ENCODE measurements at regions not wholly inside any gene's neighbourhood (a gene's known extent, or its start where the extent isn't known, plus 50 kb on each side); places are given as distances from the start of the nearest gene placed in this dataset.

DNA sequence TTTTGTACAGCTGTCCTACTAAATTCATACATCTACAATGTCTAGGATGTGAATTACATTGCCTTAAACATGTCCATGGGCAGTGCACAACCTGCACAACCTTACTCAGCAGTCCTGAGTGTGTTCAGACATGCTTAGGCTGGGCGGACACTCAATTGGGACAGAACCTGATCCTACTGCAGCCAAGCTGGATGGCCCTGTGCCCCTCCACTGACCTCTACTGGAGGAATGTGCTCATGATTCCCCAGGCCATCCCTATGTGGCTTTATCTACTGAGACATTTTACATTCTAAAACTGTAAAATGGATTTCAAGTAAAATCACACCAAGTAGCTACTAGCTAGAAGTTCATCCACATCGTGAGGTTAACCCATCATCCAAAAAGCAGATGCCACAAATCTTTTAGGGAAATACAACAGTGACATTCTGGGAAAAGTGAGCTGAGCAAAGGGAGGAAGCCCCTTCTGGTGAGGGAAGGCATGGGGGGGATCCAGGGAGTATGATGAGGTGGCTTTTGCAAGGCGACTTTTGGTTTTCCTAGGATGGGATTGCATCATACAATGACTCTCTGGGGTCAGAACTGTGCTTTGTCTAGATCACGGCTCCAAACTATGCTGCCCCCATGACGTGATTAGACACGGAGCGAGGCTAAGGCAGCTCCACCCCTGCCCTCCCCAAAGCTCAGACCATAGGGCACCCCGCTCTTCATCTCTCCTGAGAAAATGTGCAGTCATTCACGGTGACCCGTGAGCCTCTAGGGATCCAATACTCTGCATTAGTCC, 911.7 kb upstream of the TMEM132C start:
- no peak for DNase-seq (ENCODE audit: low read depth)

DNA sequence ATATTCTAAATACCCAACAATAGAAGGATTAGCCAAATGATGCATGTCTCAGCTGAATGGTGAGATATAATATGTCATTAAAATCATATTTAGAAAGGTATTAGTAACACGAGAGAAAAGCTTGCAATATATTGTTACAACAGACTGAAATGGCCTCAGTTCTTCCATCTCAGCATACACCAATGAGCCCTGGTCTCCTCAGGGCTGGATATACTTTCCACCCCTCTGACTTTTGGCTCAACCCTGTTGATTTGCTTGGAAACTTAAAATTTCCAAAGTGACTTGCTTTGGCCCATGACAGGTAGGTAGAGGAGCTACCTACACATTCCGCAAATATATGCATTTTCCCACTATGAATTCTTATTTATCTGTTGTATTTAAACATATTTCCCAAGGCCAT, 908.1 kb upstream of the TMEM132C start:
- no peak for DNase-seq (ENCODE audit: low read depth)

DNA sequence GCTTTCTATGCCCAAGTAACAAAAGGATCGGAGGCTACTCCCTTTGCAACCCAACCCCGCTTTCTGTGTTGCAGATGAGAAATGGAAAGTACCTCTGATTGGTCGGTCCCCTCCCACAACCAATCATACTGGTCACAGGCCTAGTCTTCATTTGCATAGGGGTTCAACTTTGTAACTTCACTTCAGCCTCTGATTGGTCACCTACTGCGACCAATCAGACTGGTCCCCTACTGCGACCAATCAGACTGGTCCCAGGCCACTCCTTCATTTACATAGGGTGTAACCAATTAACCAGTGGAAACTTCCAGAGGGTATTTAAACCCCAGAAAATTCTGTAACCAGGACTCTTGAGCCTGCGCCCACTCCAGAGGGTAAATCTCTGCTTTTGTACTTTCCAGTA, 906.4 kb upstream of the TMEM132C start:
- DNase-seq (ENCODE audit: low read depth), result no peak

DNA sequence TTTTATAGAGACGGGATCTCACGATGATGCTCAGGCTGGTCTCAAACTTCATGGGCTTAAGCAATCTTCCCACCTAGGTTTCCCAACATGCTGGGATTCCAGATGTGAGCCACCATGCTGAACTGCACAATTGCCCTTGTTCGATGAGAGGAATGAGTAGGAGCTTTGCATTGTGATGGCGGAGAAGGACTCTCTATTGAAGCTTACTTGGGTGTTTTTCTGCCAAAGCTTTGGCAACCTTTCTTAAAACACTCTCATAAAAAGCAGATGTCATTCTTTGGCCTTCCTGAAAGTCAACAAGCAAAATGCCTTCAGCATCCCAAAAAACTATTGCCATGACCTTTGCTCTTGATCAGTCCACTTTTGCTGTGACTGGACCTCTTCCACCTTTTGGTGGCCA, 904.8 kb upstream of the TMEM132C start:
- no peak for DNase-seq (ENCODE audit: low read depth)

DNA sequence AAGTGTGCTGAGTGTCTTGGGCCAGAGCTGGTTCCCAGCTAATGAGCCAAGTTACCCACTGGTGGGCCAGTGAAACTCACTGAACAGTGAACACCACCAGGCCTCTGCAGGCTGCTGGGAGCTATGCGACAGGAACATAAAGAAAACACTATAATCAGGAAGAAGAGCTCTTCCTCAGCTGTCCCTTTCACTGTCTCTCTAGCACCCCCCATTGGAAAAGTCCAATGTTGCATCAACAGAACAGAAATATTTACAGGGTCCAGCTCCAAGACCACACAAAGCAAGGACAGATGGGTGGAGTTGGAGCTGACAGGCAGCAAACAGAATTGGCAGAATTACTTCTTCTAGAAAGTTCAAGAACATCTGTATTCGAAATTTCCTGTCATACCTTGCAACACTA, 903.6 kb upstream of the TMEM132C start:
- DNase-seq (ENCODE audit: low read depth), result peak; percentile 6

DNA sequence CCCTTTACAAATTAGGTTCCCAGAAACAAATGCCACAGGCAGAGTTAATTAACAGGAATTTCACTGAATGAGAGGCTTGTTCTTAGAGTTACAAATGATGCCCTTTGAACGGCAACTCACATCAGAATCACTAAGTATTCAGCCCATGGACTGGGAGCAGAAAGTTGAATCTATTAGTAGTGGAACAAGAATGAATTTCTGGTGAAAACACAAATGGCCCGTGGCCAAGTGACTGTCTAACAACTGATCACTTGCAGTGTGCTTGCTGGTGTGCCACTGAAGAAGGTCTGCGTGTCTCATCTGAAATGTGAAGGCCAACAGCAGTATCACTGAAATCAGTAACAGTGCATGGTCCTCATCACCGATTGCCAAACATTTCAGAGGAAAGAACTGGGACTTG, 893.4 kb upstream of the TMEM132C start:
- no peak for DNase-seq (ENCODE audit: low read depth)

DNA sequence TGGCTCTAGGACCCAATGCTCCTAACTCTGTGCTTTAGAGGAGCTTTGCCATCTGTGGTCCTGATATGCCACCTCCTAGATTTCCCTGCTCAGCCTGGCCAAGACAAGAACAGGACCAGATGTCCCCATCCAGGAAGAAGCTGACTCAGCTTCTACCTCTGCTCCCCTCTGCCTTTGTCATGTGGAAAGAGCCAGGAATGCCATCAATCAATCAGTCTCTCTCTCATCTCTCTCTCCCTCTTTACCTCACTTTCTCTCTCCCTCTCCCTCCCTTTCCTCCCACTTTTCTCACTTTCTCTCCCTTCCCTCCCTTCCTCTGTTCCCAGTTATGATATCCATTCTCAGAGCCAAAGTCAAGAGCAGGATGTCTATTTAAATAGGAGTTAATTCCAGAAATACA, 892.5 kb upstream of the TMEM132C start:
- DNase-seq (ENCODE audit: low read depth), result no peak

DNA sequence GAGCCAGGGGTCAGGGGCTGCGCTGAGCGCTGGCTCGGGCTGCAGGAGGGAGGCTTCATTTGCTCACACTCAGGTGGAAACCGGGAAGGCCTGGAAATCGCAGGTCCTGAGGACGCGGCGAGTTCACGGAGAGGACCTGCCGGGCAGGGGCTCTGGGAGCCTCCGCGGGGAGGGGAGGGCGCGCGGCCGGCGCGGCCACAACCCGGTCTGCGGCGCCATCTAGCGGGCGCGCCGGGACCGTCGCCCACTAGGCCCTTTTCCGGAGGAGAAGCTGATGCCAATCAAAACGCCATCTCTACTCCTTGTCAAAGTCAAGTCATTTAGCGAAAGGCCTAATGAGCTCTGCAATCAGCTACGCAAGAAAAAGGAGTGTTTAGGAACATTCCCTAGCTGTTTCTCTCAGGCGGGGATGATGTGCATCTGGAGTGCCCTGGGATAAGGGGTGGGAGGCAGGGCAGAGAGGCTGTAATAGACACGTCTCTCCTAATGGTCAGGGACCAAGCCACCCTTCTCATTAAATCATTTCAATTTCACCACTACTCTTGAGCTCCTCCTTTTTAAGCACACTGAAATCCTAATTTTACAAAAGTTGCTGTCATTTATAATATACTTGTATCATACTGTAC, 885.8 kb upstream of the TMEM132C start:
- peak; percentile 16 for DNase-seq (ENCODE audit: low read depth)

DNA sequence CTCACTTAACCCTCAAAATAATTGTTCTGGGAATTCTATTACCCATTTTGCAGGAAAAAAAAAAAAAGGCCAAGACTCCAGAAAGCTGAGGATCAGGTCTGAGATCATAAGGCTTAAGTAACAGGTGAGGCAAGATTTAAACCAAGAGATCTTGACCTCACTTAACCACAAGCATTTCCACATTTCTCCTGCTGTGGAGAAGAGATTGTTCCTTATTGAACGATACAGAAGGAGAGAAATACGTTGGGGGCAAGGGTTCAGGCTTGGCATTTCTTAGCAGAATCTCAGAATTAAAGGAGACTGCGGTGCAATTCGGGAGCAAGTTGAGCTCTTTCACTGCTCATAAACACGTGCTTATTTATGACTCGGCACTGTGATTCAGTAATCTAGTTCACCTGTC, 885.3 kb upstream of the TMEM132C start:
- DNase-seq (ENCODE audit: low read depth), result peak; percentile 32

DNA sequence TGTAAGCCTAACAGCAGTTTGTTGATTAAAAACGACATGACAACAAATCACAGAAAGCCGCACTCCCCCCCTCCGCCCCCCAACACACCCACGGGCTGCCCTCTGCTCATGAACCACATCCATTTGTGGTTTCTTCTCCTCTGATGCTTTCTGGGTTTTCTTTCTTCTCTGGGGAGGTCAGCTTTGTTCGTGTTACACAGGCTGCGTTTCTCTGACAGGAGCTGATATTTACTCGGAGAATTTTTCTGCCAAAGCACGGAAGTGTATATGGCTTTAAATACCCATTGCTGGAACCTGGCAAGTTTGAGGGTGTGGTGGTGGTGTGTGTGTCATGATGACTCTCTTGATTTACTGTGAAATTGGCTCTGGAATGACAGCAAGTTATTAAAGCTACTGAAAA, 883.7 kb upstream of the TMEM132C start:
- no peak for DNase-seq (ENCODE audit: low read depth)

DNA sequence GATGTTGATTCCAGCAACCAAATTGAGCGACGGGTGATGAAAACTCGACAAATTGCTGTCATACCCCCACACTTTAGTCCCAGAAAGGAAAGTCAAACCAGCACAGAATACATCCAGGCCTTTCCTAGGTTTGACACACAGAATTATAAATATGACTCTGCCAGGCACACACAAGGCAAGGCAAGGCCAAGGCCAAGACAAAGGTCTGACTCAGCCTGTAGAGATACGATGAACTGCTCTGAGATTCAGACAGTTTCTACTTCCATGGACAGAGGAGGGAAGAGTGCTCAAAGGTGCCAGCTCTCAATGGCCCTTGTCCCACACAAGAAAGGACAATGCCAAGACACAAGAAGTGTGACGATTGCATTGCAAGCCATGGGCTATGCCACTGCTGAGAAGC, 880.2 kb upstream of the TMEM132C start:
- DNase-seq (ENCODE audit: low read depth), result no peak

DNA sequence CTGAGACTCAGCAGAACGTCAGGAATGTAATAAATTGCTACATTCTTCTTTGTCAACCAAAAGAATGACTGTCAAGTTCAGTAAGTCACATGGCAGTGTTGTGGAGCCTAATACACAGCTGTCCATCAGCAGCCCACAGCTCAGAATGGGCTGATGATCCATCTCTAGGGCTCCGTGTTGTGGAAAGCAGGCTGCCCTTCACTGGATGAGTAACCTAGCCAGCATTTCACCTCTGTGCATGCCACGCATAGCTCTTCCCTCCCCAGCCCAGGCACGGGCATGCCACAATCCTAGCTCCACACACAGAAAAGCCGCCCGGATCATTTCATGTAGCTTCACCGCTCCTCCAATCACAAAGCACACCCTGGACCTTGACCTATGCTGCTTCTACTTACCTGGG, 878.0 kb upstream of the TMEM132C start:
- peak; percentile 13 for DNase-seq (ENCODE audit: low read depth)

DNA sequence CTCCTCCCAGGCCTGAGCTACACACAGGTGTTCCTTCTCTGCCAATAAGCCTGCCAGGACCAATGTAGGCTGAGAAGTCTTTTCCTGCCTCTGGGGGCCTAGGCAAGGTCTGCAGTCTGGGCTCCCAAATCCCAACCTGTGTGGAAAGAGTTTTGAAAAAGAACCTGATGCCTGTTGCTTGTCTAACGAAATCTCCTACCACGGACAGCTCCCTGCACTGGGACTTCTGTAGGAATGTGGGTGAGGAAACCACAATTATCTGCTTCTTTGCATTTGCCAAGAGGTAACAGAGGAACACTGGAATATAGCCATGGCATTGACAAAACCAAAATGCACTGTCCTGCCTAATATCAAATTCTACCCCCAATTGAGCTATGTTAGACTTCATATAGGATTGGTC, 877.0 kb upstream of the TMEM132C start:
- peak; percentile 60 for DNase-seq (ENCODE audit: low read depth)

DNA sequence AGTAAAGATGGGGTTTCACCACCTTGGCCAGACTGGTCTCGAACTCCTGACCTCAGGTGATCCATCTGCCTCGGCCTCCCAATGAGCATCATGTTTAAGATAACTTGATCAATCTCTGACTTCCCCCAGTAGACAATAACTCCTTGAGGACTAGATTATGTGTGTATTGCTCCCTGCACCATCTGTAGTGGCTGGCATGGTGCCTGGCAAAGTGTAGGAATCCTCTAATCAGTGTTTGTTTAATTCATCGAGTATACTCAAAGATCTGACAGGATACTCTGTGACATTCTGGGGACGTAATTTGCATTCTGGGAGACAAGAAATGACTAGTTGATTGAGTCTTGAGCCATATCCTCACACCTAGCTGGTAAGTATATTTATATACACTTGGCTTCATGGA, 873.5 kb upstream of the TMEM132C start:
- no peak for DNase-seq (ENCODE audit: low read depth)

DNA sequence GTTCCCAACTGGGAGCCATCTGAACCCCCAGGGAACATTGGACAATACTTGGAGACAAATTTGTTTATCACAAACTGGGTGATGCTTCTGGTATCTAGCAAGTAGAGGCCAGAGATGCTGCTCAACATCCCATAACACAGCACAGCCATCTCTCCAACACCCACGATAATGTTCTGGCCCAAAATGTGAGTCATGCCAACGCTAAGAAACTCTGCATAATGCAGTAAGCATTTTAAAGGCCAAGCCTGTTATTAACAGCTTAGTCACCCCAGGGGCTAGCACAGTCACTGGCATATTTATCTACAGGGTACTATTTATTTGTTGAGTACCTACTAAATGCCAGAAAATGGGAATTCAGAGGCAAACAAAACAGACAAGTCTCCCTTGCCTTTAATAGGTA, 873.1 kb upstream of the TMEM132C start:
- DNase-seq (ENCODE audit: low read depth), result peak; percentile 66

DNA sequence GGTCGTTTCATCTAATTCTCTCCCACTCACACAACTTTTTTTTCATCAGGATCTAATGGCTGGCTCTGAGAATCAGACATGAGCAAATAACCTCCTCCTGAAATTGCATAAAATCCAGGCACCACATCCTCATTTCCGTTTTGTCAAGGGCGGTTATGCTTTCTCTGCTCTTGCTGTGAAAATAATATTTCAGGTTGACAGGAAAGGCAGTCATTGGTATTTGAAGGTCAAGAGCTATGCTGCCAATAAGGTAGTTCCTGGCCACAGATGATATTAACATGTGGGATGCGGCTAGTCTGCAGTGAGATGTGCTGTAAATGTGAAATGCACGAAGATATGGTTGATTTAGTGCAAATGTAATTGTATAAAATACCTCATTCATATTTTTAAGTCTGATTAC, 870.2 kb upstream of the TMEM132C start:
- DNase-seq (ENCODE audit: low read depth), result no peak

DNA sequence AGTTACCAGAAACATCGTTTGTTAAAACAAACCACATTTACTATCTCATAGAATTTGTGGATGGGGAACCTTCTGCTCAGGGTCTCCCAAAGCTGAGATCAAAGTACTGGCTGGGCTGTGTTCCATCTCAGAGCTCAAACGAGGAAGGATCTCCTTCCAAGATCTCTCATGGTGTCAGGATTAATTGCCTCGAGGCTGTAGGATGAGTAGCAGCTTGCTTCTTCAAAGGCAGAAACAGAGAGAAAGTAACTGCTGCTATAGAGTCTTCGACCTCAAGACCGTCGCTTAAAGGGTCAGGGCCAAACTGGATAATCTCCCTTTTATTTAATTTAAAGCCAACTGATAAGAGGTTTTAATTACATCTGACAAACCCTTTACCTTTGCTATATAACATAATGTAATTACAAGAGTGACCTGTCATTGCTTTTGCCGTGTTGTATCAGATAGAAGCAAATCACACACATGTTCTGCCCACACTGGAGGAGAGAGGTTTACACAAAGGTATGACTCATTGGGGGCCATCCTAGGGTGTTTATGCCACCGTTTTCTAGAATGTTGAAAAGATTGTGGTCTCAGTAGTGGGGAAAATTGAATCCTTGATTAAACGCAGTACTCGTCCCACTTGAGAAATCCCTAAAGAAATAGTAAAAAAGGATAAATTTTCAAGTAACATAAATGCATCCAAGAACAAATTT, 868.8 kb upstream of the TMEM132C start:
- DNase-seq (ENCODE audit: low read depth), result peak; percentile 7

DNA sequence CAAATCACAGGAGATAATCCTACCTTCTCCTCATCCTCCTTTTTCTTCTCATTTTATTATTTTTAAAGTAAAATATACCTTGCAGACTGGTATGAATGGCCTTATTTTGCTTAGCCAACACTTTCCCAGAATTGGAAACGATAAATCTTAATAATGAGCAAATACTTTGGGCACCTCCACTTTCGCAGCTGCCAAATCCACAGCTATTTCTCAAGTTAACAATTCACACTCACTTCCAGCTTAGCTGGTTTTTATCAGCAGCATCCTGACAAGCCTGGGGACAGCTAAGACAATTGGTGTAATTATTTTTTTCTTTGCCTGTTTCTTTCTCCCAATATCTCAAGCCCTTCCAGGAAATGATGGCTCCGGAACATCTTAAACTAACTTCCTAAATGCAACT, 867.5 kb upstream of the TMEM132C start:
- DNase-seq (ENCODE audit: low read depth), result no peak

DNA sequence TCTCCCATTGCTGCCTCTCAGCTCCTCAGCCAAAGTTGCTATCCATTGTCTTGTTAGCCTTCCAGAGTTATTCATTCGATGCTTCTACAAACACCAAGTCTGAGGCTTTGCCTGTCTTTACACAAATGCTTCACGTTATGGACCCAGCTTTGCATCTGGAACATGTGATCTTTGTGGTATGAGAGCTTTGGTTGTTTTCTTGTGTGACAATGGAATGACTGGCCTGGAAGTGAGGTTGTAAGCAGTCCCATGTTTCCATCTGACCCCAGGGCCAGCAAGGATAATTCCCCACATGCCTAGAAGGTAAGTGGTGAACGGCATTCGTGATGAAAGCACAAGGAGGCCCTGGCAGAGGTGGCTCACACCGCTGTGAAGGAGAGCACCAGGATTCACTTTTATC, 866.7 kb upstream of the TMEM132C start:
- peak; percentile 6 for DNase-seq (ENCODE audit: low read depth)

DNA sequence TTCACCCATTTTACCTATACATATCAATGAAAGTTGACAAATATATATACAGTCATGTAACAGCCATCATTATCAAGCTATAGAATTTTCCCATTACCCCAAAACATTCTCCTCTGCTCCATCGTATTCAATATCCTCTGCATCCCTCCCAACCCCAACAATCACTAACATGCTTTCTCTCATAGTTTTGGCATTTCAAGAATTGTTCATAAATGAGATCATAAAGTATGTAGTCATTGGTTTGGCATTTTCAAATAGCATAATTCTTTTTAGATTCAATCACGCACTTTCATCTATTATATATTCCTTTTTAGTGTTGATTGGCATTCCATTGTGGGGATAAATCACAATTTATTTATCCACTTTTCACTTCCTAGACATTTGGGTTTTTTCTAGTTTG, 866.0 kb upstream of the TMEM132C start:
- DNase-seq (ENCODE audit: low read depth), result peak; percentile 28

DNA sequence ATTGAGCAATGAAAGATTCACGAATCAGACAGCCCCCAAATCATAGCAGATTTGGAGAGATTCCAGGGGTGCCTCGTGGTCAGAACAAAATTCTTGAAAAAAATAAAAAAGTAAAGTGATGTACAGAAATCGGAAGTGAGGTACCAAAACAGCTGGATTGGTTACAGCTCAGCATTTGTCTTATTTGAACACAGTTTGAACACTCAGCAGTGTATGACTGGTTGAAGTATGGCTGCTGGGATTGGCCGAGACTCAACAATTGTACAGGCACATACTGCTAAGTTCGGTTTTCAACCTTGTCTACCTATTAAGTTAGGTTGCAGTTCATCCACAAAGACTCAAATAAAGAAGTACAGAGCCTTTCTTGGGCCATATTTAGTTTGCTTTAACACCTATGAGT, 865.4 kb upstream of the TMEM132C start:
- no peak for DNase-seq (ENCODE audit: low read depth)

DNA sequence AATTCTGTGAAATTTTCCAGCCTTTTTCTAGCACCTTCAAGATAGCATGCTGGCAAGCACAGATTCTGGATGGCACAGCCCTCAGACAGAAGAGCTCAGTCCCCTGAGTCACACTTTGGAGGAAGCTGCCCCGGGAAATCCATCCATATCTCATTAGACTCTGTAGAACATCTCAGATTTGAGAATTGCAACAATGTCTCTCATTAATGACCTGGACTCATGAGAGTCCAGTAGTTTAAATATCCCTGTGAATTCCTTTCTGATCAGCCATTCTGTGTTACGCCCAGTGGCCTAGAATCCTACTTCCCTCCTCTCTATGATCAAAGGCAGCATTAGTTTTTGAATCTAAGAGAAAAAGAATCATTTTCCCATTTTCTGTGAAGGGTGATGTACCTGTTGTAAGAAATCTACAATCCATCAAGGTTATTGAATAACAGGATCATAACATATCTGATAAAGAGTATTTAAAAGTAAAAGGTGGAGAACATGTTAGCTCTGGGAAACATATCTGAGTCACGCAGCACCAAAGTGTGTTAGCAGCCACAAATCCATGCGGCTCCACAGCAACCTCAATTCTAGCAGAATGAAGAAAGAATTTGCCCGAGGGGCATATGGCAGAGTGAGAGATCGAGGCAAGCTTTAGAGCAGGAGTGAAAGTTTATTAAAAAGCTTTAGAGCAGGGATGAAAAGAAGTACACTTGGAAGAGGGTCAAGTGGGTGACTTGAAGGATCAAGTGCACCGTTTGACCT, 855.6 kb upstream of the TMEM132C start:
- DNase-seq (ENCODE audit: low read depth), result no peak

DNA sequence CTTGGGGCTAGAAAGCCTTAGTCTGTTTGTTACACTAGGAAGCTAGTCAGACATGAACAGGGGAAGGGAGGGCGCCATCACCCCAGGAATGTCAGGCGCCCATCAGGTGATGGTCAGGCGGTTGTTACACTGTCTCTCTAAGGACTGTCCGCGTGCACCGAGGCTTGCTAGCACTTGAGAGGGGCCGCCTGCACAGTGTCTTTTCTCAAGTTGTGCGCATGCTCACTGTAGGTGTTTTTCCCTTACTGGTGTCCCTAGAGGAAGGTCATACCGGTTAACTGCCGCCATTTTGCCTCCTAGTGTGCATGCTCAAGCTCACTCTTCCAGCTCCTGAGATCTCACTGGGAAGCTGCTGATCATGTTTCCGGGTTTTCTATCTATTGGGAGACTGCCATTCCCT, 855.0 kb upstream of the TMEM132C start:
- no peak for DNase-seq (ENCODE audit: low read depth)
